Parathyroid adenoma (tissue), 2 donors: ENCODE measurements at regions not wholly inside any gene's neighbourhood (a gene's known extent, or its start where the extent isn't known, plus 50 kb on each side); places are given as distances from the start of the nearest gene placed in this dataset.

ENCODE experiments used
- H2AFZ ChIP-seq: fragments of 300-600 bp; sonication (generic); one replicate; pipeline ENCODE4 v1.7.0; 2017; ENCODE audit warnings: antibody characterized with exemption, mild to moderate bottlenecking
- H3K27ac ChIP-seq: fragments of 300-600 bp; sonication (generic); one replicate; pipeline ENCODE4 v1.7.0; 2017
- H3K27me3 ChIP-seq: fragments of 300-600 bp; sonication (generic); one replicate; pipeline ENCODE4 v1.7.0; 2017; ENCODE audit warnings: low read length; ENCODE audit not compliant: control insufficient read depth, insufficient read depth
- H3K36me3 ChIP-seq: fragments of 300-600 bp; sonication (generic); one replicate; pipeline ENCODE4 v1.7.0; 2017; ENCODE audit warnings: low read length; ENCODE audit not compliant: control insufficient read depth, insufficient read depth
- H3K4me1 ChIP-seq: fragments of 300-600 bp; sonication (generic); one replicate; pipeline ENCODE4 v1.7.0; 2017; ENCODE audit warnings: control low read depth
- H3K4me2 ChIP-seq: fragments of 300-600 bp; sonication (generic); one replicate; pipeline ENCODE4 v1.7.0; 2017; ENCODE audit warnings: low read length
- H3K4me3 ChIP-seq: fragments of 300-600 bp; sonication (generic); one replicate; pipeline ENCODE4 v1.7.0; 2017; ENCODE audit warnings: low read depth, low read length
- H3K79me2 ChIP-seq: fragments of 300-600 bp; sonication (generic); one replicate; pipeline ENCODE4 v1.7.0; 2017; ENCODE audit warnings: control low read depth
- H3K9ac ChIP-seq: fragments of 300-600 bp; sonication (generic); one replicate; pipeline ENCODE4 v1.7.0; 2017; ENCODE audit warnings: mild to moderate bottlenecking
- H3K9me3 ChIP-seq: fragments of 300-600 bp; sonication (generic); one replicate; pipeline ENCODE4 v1.7.0; 2017; ENCODE audit warnings: low read length; ENCODE audit not compliant: control insufficient read depth
- TF ChIP-seq, protein P1 (sequence below): fragments of 300-600 bp; sonication (generic); IDR thresholded peaks from one replicate; pipeline ENCODE4 v1.7.0; 2017; ENCODE audit warnings: antibody characterized with exemption, mild to moderate bottlenecking
- donor health status: primary hyperparathyroidism.

DNA sequence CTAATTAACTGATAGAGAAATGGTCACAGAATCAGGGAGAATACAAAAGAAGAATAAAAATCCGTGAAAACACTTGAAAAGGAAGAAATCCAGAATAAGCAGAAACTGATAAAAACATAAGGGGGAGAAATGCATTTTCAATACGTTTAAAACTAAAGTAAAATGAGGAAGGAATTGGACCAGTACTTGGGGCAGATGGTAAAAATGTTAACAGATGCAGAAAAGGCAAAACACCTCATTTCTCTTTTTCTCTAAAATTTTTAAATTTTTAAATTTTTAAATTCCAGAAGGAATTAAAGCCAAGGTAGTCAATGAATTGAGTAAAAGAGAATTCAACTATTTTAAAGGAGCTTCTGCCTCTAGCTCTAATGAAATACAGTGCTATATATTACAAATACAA is 353.9 kb downstream of the METTL4 start:
- no peak overlapping the region for H3K4me2 ChIP-seq
- no peaks in the 10 kb centered on the region for H3K36me3 ChIP-seq
- H3K27me3 ChIP-seq, result no peaks in the 10 kb centered on the region
- H3K79me2 ChIP-seq, result no peaks in the 10 kb centered on the region
- no peaks in the 10 kb centered on the region for H3K4me1 ChIP-seq
- H3K9me3 ChIP-seq, result peaks cover 4% of the 10 kb centered on the region
- H2AFZ ChIP-seq, result no peak overlapping the region
- no peak overlapping the region for H3K4me3 ChIP-seq
- no peak overlapping the region for H3K9ac ChIP-seq
- TF ChIP-seq, protein P1, sequence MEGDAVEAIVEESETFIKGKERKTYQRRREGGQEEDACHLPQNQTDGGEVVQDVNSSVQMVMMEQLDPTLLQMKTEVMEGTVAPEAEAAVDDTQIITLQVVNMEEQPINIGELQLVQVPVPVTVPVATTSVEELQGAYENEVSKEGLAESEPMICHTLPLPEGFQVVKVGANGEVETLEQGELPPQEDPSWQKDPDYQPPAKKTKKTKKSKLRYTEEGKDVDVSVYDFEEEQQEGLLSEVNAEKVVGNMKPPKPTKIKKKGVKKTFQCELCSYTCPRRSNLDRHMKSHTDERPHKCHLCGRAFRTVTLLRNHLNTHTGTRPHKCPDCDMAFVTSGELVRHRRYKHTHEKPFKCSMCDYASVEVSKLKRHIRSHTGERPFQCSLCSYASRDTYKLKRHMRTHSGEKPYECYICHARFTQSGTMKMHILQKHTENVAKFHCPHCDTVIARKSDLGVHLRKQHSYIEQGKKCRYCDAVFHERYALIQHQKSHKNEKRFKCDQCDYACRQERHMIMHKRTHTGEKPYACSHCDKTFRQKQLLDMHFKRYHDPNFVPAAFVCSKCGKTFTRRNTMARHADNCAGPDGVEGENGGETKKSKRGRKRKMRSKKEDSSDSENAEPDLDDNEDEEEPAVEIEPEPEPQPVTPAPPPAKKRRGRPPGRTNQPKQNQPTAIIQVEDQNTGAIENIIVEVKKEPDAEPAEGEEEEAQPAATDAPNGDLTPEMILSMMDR, result no peak
- no peak overlapping the region for H3K27ac ChIP-seq

DNA sequence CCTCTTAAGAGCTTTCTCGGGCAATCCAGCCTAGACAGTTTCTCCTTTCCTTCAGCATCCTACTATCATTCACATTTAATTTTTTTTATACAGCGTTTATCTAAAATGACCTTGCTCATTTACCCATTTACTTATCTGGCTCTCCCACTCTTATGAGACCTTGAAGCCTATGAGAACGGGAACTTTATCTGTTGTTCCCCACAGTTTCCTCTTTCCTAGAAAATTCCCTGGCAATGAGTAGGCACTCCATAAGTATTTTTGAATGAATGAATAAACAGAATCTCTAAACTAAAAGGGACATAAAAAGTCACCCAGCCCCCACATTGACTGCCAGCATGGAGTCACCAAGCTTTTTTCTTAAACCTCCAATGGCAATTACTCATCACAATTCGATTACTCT is 353.2 kb downstream of the METTL4 start:
- H3K9me3 ChIP-seq, result no peaks in the 10 kb centered on the region
- H3K4me2 ChIP-seq, result no peak overlapping the region
- H3K9ac ChIP-seq, result no peak overlapping the region
- H3K4me3 ChIP-seq, result no peak overlapping the region
- H3K4me1 ChIP-seq, result no peaks in the 10 kb centered on the region
- no peaks in the 10 kb centered on the region for H3K79me2 ChIP-seq
- no peaks in the 10 kb centered on the region for H3K27me3 ChIP-seq
- H2AFZ ChIP-seq, result no peak overlapping the region
- no peak overlapping the region for H3K27ac ChIP-seq
- H3K36me3 ChIP-seq, result no peaks in the 10 kb centered on the region
- TF ChIP-seq, protein P1, result no peak

DNA sequence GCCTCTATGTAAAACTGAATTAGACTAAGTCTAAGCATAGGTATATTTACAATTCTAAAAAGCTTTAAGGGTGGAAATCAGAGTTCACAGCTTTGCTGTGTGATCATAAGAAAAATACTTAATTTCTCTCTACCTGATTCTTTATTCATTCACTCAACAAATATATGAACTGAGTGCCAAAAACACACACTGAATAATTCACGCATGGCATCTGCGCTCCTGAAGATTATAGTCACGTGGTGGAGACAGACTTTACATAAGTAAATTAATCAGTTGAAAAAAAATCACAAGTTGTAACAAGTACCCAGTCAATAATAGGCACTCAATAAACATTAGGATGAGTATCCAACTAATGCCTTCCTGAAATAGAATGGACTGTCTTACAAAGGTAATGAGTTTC is 351.6 kb downstream of the METTL4 start:
- no peaks in the 10 kb centered on the region for H3K79me2 ChIP-seq
- no peaks in the 10 kb centered on the region for H3K27me3 ChIP-seq
- no peak overlapping the region for H2AFZ ChIP-seq
- H3K9ac ChIP-seq, result no peak overlapping the region
- no peaks in the 10 kb centered on the region for H3K4me1 ChIP-seq
- TF ChIP-seq, protein P1, result no peak
- H3K27ac ChIP-seq, result no peak overlapping the region
- H3K9me3 ChIP-seq, result no peaks in the 10 kb centered on the region
- H3K36me3 ChIP-seq, result no peaks in the 10 kb centered on the region
- H3K4me2 ChIP-seq, result no peak overlapping the region
- no peak overlapping the region for H3K4me3 ChIP-seq

DNA sequence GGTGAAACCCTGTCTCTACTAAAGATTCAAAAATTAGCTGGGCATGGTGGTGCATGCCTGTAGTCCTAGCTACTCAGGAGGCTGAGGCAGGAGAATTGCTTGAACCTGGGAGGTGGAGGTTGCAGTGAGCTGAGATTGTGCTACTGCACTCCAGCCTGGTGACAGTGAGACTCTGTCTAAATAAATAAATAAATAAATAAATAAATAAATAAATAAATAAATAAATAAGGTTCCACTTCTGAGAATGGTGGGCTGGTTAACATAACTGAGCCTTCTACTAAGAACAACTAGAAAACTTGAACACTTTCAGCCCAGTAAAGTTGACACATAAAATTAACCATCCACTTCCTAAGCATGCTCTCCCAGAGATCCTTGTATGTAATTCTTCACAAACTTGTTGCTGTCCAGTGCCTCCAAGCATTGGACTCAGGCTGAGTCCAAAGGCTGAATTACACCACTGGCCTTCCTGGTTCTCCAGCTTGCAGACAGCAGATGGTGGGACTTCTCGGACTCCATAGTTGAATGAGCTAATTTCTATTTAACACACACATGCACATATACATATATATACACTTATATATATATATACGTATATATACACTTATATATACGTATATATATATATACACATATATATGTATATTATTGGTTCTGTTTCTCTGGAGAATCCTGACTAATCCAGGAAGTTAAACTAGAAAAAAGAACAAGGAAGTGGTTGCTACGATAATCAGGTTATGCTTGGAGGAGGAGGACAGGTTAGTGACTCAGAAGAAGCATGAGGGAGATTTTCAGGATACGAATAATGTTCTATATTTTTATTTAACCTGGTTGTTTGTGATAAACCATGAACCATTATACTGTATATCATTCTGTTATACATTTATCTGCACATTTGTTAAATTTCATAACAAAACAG is 348.8 kb downstream of the METTL4 start:
- no peak overlapping the region for H2AFZ ChIP-seq
- no peak overlapping the region for H3K4me3 ChIP-seq
- no peaks in the 10 kb centered on the region for H3K4me1 ChIP-seq
- no peaks in the 10 kb centered on the region for H3K9me3 ChIP-seq
- TF ChIP-seq, protein P1, result no peak
- H3K4me2 ChIP-seq, result no peak overlapping the region
- no peak overlapping the region for H3K27ac ChIP-seq
- H3K27me3 ChIP-seq, result no peaks in the 10 kb centered on the region
- no peaks in the 10 kb centered on the region for H3K36me3 ChIP-seq
- H3K9ac ChIP-seq, result no peak overlapping the region
- H3K79me2 ChIP-seq, result no peaks in the 10 kb centered on the region

DNA sequence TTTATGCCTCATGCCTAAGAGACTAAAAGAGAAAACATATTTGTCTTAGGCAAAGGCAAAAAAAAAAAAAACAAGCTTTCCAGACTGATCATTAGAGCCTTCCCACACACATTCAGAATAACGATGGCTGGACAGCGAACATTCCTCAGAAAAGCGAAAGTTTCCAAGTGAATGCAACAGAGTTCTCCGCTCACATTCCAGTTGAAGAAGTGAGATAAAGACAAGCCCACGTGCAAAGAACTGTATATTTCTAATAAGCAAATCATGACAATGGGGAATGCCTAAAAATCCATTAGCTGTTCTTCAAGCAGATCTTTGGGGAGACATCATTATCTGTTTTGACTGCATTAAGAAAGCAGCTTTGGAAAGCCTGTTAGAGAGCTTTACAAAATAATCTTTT is 347.9 kb downstream of the METTL4 start:
- H3K27me3 ChIP-seq, result no peaks in the 10 kb centered on the region
- no peak overlapping the region for H3K9ac ChIP-seq
- H3K36me3 ChIP-seq, result no peaks in the 10 kb centered on the region
- no peaks in the 10 kb centered on the region for H3K79me2 ChIP-seq
- H2AFZ ChIP-seq, result peak overlapping the region; percentile 10
- TF ChIP-seq, protein P1, result no peak
- H3K4me1 ChIP-seq, result no peaks in the 10 kb centered on the region
- peak overlapping the region; percentile 50 for H3K4me2 ChIP-seq
- H3K4me3 ChIP-seq, result peak overlapping the region; percentile 38
- H3K27ac ChIP-seq, result no peak overlapping the region
- H3K9me3 ChIP-seq, result no peaks in the 10 kb centered on the region
